Gastroesophageal sphincter (tissue), 4 donors: ENCODE measurements at regions not wholly inside any gene's neighbourhood (a gene's known extent, or its start where the extent isn't known, plus 50 kb on each side); places are given as distances from the start of the nearest gene placed in this dataset.

Experiments
- ATAC-seq: fragments of 150-250 bp; one replicate; pipeline ENCODE4 v1.9.1; 2016; ENCODE audit warnings: mild to moderate bottlenecking, moderate library complexity
- H3K27ac ChIP-seq, 4 donors: fragments of 200-600 bp; sonication (generic) in 3 of 4; 1 replicate in 3 of 4; 2 replicates in 1 of 4; pipeline ENCODE4 v1.5.1; 2016 to 2019
- H3K27me3 ChIP-seq: fragments of 200-600 bp; sonication (generic); one replicate; pipeline ENCODE4 v1.5.1; 2019
- H3K36me3 ChIP-seq, 2 donors: fragments of 200-600 bp; sonication (generic); one replicate each; pipeline ENCODE4 v1.5.1; 2019; ENCODE audit warnings: control low read depth in 1 of 2
- H3K4me1 ChIP-seq, 3 donors: fragments of 200-600 bp; sonication (generic); 1 replicate in 2 of 3; 2 replicates in 1 of 3; pipeline ENCODE4 v1.5.1; 2016 to 2019; ENCODE audit warnings: control low read depth in 2 of 3
- H3K4me3 ChIP-seq, 2 donors: fragments of 200-600 bp; sonication (generic); one replicate each; pipeline ENCODE4 v1.5.1; 2019; ENCODE audit warnings: mild to moderate bottlenecking in 1 of 2, moderate library complexity in 1 of 2
- H3K9me3 ChIP-seq, 3 donors: fragments of 200-600 bp; sonication (generic); one replicate each; pipeline ENCODE4 v1.5.1; 2017 to 2019; ENCODE audit warnings: control low read depth in 2 of 3
- EP300 ChIP-seq: sonication (generic); formaldehyde crosslinking; IDR thresholded peaks from one replicate; pipeline ENCODE4 v1.6.1; 2017; ENCODE audit warnings: antibody characterized with exemption, mild to moderate bottlenecking
- POLR2A ChIP-seq, 2 donors: fragments of 450-650 bp; IDR thresholded peaks; one replicate each; pipeline ENCODE4 v1.6.1; 2017; ENCODE audit warnings: antibody characterized with exemption in 2 of 2, mild to moderate bottlenecking in 2 of 2, moderate library complexity in 1 of 2
- POLR2AphosphoS5 ChIP-seq: sonication (generic); formaldehyde crosslinking; IDR thresholded peaks from one replicate; pipeline ENCODE4 v1.6.1; 2017; ENCODE audit warnings: antibody characterized with exemption
- WGBS, 2 donors: methylation state at CpG; one replicate each; pipeline ENCODE4 v1.1.5; 2018; ENCODE audit warnings: low coverage in 1 of 2; 5-methylcytosine and 5-hydroxymethylcytosine counted together
- TF ChIP-seq, protein P1 (sequence below), 4 experiments: fragments of 200-600 bp in 2 of 4; fragments of 450-650 bp in 2 of 4; sonication (generic) in 1 of 4; IDR thresholded peaks; one replicate each; pipeline ENCODE4 v1.5.1; 2017 to 2019; ENCODE audit warnings: antibody characterized with exemption in 4 of 4, mild to moderate bottlenecking in 2 of 4, moderate library complexity in 2 of 4

GRCh38 chr3:110743202-110743601, 328.4 kb upstream of the NECTIN3 start:
- Histone ChIP-seq H3K27me3 (no peaks in the 10 kb centered on the region), H3K27ac (no peak overlapping the region), H3K4me1 (no peaks in the 10 kb centered on the region), H3K9me3 (peaks cover 0 to 14% (median 0%) of the 10 kb centered on the region in 3 donors), H3K4me3 (no peak overlapping the region), H3K36me3 (no peaks in the 10 kb centered on the region)
- WGBS, 2 donors = 36 to 44% methylated on average over 1 of the region's 1 CpG
- TF ChIP-seq POLR2AphosphoS5 = no peak
- TF ChIP-seq EP300 = no peak
- TF ChIP-seq, protein P1, sequence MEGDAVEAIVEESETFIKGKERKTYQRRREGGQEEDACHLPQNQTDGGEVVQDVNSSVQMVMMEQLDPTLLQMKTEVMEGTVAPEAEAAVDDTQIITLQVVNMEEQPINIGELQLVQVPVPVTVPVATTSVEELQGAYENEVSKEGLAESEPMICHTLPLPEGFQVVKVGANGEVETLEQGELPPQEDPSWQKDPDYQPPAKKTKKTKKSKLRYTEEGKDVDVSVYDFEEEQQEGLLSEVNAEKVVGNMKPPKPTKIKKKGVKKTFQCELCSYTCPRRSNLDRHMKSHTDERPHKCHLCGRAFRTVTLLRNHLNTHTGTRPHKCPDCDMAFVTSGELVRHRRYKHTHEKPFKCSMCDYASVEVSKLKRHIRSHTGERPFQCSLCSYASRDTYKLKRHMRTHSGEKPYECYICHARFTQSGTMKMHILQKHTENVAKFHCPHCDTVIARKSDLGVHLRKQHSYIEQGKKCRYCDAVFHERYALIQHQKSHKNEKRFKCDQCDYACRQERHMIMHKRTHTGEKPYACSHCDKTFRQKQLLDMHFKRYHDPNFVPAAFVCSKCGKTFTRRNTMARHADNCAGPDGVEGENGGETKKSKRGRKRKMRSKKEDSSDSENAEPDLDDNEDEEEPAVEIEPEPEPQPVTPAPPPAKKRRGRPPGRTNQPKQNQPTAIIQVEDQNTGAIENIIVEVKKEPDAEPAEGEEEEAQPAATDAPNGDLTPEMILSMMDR (IDR thresholded peaks at IDR 0.05) = no peak
- TF ChIP-seq POLR2A (IDR thresholded peaks at IDR 0.05) = no peak
- ATAC-seq = no peak

DNA sequence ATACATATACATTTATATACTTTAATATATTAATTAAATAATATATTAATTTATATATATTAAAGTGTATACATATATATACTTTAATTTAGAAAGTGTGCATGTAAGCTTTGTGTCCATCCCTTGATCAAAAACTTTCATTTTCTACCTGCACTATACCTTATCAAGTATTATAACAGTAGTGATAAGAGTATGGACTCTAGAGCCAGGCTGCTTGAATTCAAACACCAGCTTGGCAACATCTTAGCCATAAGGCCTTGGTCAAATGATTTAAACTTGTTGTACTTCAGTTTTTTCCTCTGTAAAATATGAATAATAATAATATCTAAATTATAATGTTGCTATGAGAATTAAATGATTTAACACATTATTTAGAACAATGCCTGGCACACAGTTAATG, 327.6 kb upstream of the NECTIN3 start:
- TF ChIP-seq POLR2AphosphoS5 (no peak), EP300 (no peak), POLR2A (IDR thresholded peaks at IDR 0.05) (no peak)
- TF ChIP-seq, protein P1 (IDR thresholded peaks at IDR 0.05) = no peak
- no peak overlapping the region for H3K27ac ChIP-seq
- H3K4me3 ChIP-seq = no peak overlapping the region
- no peaks in the 10 kb centered on the region for H3K36me3 ChIP-seq
- H3K9me3 ChIP-seq = peaks cover 0 to 14% (median 0%) of the 10 kb centered on the region in 3 donors
- H3K27me3 ChIP-seq = no peaks in the 10 kb centered on the region
- no peak for ATAC-seq
- H3K4me1 ChIP-seq = no peaks in the 10 kb centered on the region

DNA sequence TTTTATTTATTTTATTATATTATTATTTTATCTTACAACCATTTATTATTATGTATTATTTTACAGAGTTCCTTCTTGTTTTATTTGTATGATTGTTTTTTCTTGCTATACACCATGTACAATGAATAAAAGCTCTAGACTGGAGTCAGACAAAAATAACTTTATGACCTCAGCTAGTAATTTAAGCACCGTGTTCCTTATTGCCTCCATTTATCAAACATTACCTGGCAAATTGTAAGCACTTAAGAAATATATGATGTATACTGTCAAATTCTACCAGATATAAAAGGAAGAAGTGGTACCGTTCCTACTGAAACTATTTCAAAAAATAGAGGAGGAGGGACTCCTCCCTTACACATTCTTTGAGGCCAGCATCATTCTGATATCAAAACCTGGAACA, 326.9 kb upstream of the NECTIN3 start:
- TF ChIP-seq POLR2A (IDR thresholded peaks at IDR 0.05) (no peak), POLR2AphosphoS5 (no peak), EP300 (no peak)
- TF ChIP-seq, protein P1 (IDR thresholded peaks at IDR 0.05) = no peak
- Histone ChIP-seq H3K4me1 (no peaks in the 10 kb centered on the region), H3K36me3 (no peaks in the 10 kb centered on the region), H3K9me3 (peaks cover 0 to 14% (median 0%) of the 10 kb centered on the region in 3 donors), H3K27me3 (no peaks in the 10 kb centered on the region), H3K27ac (no peak overlapping the region), H3K4me3 (no peak overlapping the region)
- no peak for ATAC-seq
- 47 to 51% methylated on average over 2 of the region's 2 CpGs for WGBS, 2 donors

- no peak for ATAC-seq
- no peak overlapping the region for H3K27ac ChIP-seq
- TF ChIP-seq POLR2A (IDR thresholded peaks at IDR 0.05) (no peak), EP300 (no peak), POLR2AphosphoS5 (no peak)
- TF ChIP-seq, protein P1 (IDR thresholded peaks at IDR 0.05) = no peak
- WGBS, 2 donors = 88 to 92% methylated on average over 2 to 4 of the region's 6 CpGs
- H3K4me3 ChIP-seq = no peak overlapping the region
- H3K36me3 ChIP-seq = no peaks in the 10 kb centered on the region
- H3K27me3 ChIP-seq = no peaks in the 10 kb centered on the region
- H3K4me1 ChIP-seq = no peaks in the 10 kb centered on the region
- peaks cover 0 to 14% (median 0%) of the 10 kb centered on the region in 3 donors for H3K9me3 ChIP-seq
Measured at GRCh38 chr3:110749006-110749405, 322.6 kb upstream of the NECTIN3 start.

GRCh38 chr3:110750201-110750600, 321.4 kb upstream of the NECTIN3 start:
- Histone ChIP-seq H3K36me3 (no peaks in the 10 kb centered on the region), H3K4me1 (no peaks in the 10 kb centered on the region), H3K9me3 (peaks cover 0 to 13% (median 0%) of the 10 kb centered on the region in 3 donors), H3K4me3 (no peak overlapping the region), H3K27me3 (no peaks in the 10 kb centered on the region), H3K27ac (no peak overlapping the region)
- no peak for ATAC-seq
- TF ChIP-seq EP300 (no peak), POLR2A (IDR thresholded peaks at IDR 0.05) (no peak), POLR2AphosphoS5 (no peak)
- TF ChIP-seq, protein P1 (IDR thresholded peaks at IDR 0.05) = no peak
